ENCODE measurements at regions not wholly inside any gene's neighbourhood (a gene's known extent, or its start where the extent isn't known, plus 50 kb on each side); places are given as distances from the start of the nearest gene placed in this dataset.

GRCh38 chr14:79961197-79961596 lies 250.1 kb downstream of the DIO2 start:
- TF ChIP-seq CTCF (conservative IDR thresholded peaks at IDR 0.05; ENCODE audit: low read depth in 2 of 2) (no peak), CREB1 (CRISPR knock-in tag; IDR thresholded peaks at IDR 0.05; ENCODE audit: low read depth) (no peak), POLR2AphosphoS5 (IDR thresholded peaks at IDR 0.05; ENCODE audit: low read depth) (no peak), EZH2 (IDR thresholded peaks at IDR 0.05; ENCODE audit: low read depth, unreplicated experiment) (no peak), REST (IDR thresholded peaks at IDR 0.05; ENCODE audit: unreplicated experiment) (no peak), ZNF462 (CRISPR knock-in tag; IDR thresholded peaks at IDR 0.05) (no peak), ZNF114 (CRISPR knock-in tag; IDR thresholded peaks at IDR 0.05) (no peak)
